ENCODE measurements at regions not wholly inside any gene's neighbourhood (a gene's known extent, or its start where the extent isn't known, plus 50 kb on each side); places are given as distances from the start of the nearest gene placed in this dataset.

DNA sequence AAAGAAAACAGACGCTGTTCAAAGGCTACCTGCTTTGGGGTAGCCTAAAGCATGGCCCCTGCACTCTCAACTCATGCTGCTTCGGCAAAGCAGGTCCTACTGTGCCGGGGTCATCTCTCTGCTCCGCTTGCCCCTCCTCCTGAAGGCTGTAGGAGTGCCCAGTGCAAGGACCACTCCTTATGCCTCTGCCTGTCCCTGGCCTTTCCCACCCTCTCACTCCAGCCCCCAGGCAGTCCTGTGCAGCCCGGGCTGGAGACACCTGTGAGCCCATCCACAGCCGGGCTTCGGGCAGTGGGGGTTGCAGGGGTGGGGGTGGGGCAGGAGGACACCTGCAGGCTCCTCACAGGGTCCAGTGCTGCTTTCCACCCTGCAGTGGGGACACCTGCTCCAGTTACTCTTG is 69.1 kb downstream of the ACKR3 start:
- H3K36me3 ChIP-seq (ENCODE audit: control insufficient read depth in 2 of 3, insufficient read depth in 3 of 3, low read length in 3 of 3), result no peaks in the 10 kb centered on the region
- H3K9me3 ChIP-seq (ENCODE audit: control insufficient read depth in 2 of 3, low read length in 3 of 3), result no peaks in the 10 kb centered on the region
- H3K9me3 Mint-ChIP-seq, result peaks cover 0 to 7% (median under 1%) of the 10 kb centered on the region in 11 donors
- no peaks in the 10 kb centered on the region for H3K4me1 ChIP-seq (ENCODE audit: control insufficient read depth in 2 of 2, insufficient read depth in 2 of 2, low read length in 2 of 2)
- intact Hi-C loops (cut with micrococcal nuclease), result no loop called here
- no peak overlapping the region for H3K27ac ChIP-seq (ENCODE audit: low read depth, low read length)
- H3K4me3 Mint-ChIP-seq, result no peak overlapping the region
- H3K4me1 Mint-ChIP-seq, result no peaks in the 10 kb centered on the region
- no peaks in the 10 kb centered on the region for H3K27me3 ChIP-seq (ENCODE audit: control insufficient read depth in 2 of 2, insufficient read depth in 2 of 2, low read length in 2 of 2)
- no peak overlapping the region for H3K27ac Mint-ChIP-seq
- no peak overlapping the region for H3K4me3 ChIP-seq (ENCODE audit: low read length)
- H3K36me3 Mint-ChIP-seq, result peaks cover 0 to 3% (median 0%) of the 10 kb centered on the region in 5 donors
- peaks cover 4 to 23% (median 11%) of the 10 kb centered on the region in 5 donors for H3K27me3 Mint-ChIP-seq
- POLR2A ChIA-PET, result no interaction called here
- DNase-seq (no peak), ATAC-seq (no peak)
- CTCF ChIA-PET, result no interaction called here

GRCh38 chr2:236639461-236640235 is 70.0 kb downstream of the ACKR3 start:
- ATAC-seq, result no peak
- no peak overlapping the region for H3K27ac Mint-ChIP-seq

GRCh38 chr2:236641051-236641726 is 71.6 kb downstream of the ACKR3 start:
- no peak for DNase-seq
- no peak overlapping the region for H3K27ac Mint-ChIP-seq
- Histone ChIP-seq H3K27ac (ENCODE audit: low read depth, low read length) (no peak overlapping the region), H3K27me3 (ENCODE audit: control insufficient read depth in 2 of 2, insufficient read depth in 2 of 2, low read length in 2 of 2) (no peaks in the 10 kb centered on the region), H3K4me3 (ENCODE audit: low read length) (no peak overlapping the region), H3K9me3 (ENCODE audit: control insufficient read depth in 2 of 3, low read length in 3 of 3) (no peaks in the 10 kb centered on the region), H3K4me1 (ENCODE audit: control insufficient read depth in 2 of 2, insufficient read depth in 2 of 2, low read length in 2 of 2) (no peaks in the 10 kb centered on the region), H3K36me3 (ENCODE audit: control insufficient read depth in 2 of 3, insufficient read depth in 3 of 3, low read length in 3 of 3) (no peaks in the 10 kb centered on the region)
- peaks cover 0 to 6% (median 0%) of the 10 kb centered on the region in 5 donors for H3K36me3 Mint-ChIP-seq
- no peaks in the 10 kb centered on the region for H3K4me1 Mint-ChIP-seq
- ChIA-PET POLR2A (interaction anchor here (0.6 kb wide), 1 partner anchor 367 kb away, joined by 3 read pairs; no protein-coding TSS in a partner anchor), CTCF (no interaction called here)
- ATAC-seq, result no peak
- H3K27me3 Mint-ChIP-seq, result peaks cover 11 to 38% (median 18%) of the 10 kb centered on the region in 5 donors
- no peak overlapping the region for H3K4me3 Mint-ChIP-seq
- intact Hi-C loops (cut with micrococcal nuclease), result no loop called here
- H3K9me3 Mint-ChIP-seq, result peaks cover 0 to 8% (median 4%) of the 10 kb centered on the region in 11 donors

More at GRCh38 chr2:236639461-236640235, 70.0 kb downstream of the ACKR3 start:
- no peaks in the 10 kb centered on the region for H3K4me1 ChIP-seq (ENCODE audit: control insufficient read depth in 2 of 2, insufficient read depth in 2 of 2, low read length in 2 of 2)
- CTCF ChIA-PET, result no interaction called here
- Mint-ChIP-seq H3K4me3 (no peak overlapping the region), H3K27me3 (peaks cover 5 to 28% (median 18%) of the 10 kb centered on the region in 5 donors), H3K4me1 (no peaks in the 10 kb centered on the region), H3K36me3 (peaks cover 0 to 6% (median 0%) of the 10 kb centered on the region in 5 donors), H3K9me3 (peaks cover 0 to 8% (median 4%) of the 10 kb centered on the region in 11 donors)
- no peak for DNase-seq
- H3K27me3 ChIP-seq (ENCODE audit: control insufficient read depth in 2 of 2, insufficient read depth in 2 of 2, low read length in 2 of 2), result no peaks in the 10 kb centered on the region
- H3K9me3 ChIP-seq (ENCODE audit: control insufficient read depth in 2 of 3, low read length in 3 of 3), result no peaks in the 10 kb centered on the region
- no peak overlapping the region for H3K27ac ChIP-seq (ENCODE audit: low read depth, low read length)
- intact Hi-C loops (cut with micrococcal nuclease), result no loop called here
- POLR2A ChIA-PET, result no interaction called here
- H3K36me3 ChIP-seq (ENCODE audit: control insufficient read depth in 2 of 3, insufficient read depth in 3 of 3, low read length in 3 of 3), result no peaks in the 10 kb centered on the region
- H3K4me3 ChIP-seq (ENCODE audit: low read length), result no peak overlapping the region

GRCh38 chr2:236642125-236642524 is 72.5 kb downstream of the ACKR3 start:
- Mint-ChIP-seq H3K27me3 (peaks cover 11 to 43% (median 18%) of the 10 kb centered on the region in 5 donors), H3K36me3 (peaks cover 0 to 6% (median 0%) of the 10 kb centered on the region in 5 donors), H3K4me3 (no peak overlapping the region), H3K27ac (no peak overlapping the region), H3K4me1 (no peaks in the 10 kb centered on the region), H3K9me3 (peaks cover 0 to 8% (median 4%) of the 10 kb centered on the region in 11 donors)
- ATAC-seq, result no peak
- Histone ChIP-seq H3K4me1 (ENCODE audit: control insufficient read depth in 2 of 2, insufficient read depth in 2 of 2, low read length in 2 of 2) (no peaks in the 10 kb centered on the region), H3K36me3 (ENCODE audit: control insufficient read depth in 2 of 3, insufficient read depth in 3 of 3, low read length in 3 of 3) (no peaks in the 10 kb centered on the region), H3K9me3 (ENCODE audit: control insufficient read depth in 2 of 3, low read length in 3 of 3) (no peaks in the 10 kb centered on the region), H3K4me3 (ENCODE audit: low read length) (no peak overlapping the region), H3K27me3 (ENCODE audit: control insufficient read depth in 2 of 2, insufficient read depth in 2 of 2, low read length in 2 of 2) (no peaks in the 10 kb centered on the region), H3K27ac (ENCODE audit: low read depth, low read length) (no peak overlapping the region)
- intact Hi-C loops (cut with micrococcal nuclease), result no loop called here
- ChIA-PET CTCF (no interaction called here), POLR2A (no interaction called here)
- DNase-seq, result no peak

- Mint-ChIP-seq H3K4me3 (no peak overlapping the region), H3K36me3 (peaks cover 0 to 6% (median 0%) of the 10 kb centered on the region in 5 donors), H3K9me3 (peaks cover 0 to 8% (median 4%) of the 10 kb centered on the region in 11 donors), H3K4me1 (no peaks in the 10 kb centered on the region), H3K27ac (no peak overlapping the region), H3K27me3 (peaks cover 11 to 43% (median 18%) of the 10 kb centered on the region in 5 donors)
- H3K27me3 ChIP-seq (ENCODE audit: control insufficient read depth in 2 of 2, insufficient read depth in 2 of 2, low read length in 2 of 2), result no peaks in the 10 kb centered on the region
- no peaks in the 10 kb centered on the region for H3K36me3 ChIP-seq (ENCODE audit: control insufficient read depth in 2 of 3, insufficient read depth in 3 of 3, low read length in 3 of 3)
- DNase-seq, result no peak
- POLR2A ChIA-PET, result no interaction called here
- CTCF ChIA-PET, result no interaction called here
- no peaks in the 10 kb centered on the region for H3K4me1 ChIP-seq (ENCODE audit: control insufficient read depth in 2 of 2, insufficient read depth in 2 of 2, low read length in 2 of 2)
- H3K4me3 ChIP-seq (ENCODE audit: low read length), result no peak overlapping the region
- no peak for ATAC-seq
- intact Hi-C loops (cut with micrococcal nuclease), result no loop called here
- H3K9me3 ChIP-seq (ENCODE audit: control insufficient read depth in 2 of 3, low read length in 3 of 3), result no peaks in the 10 kb centered on the region
- no peak overlapping the region for H3K27ac ChIP-seq (ENCODE audit: low read depth, low read length)
Observed at GRCh38 chr2:236642584-236643291, 73.1 kb downstream of the ACKR3 start.

DNA sequence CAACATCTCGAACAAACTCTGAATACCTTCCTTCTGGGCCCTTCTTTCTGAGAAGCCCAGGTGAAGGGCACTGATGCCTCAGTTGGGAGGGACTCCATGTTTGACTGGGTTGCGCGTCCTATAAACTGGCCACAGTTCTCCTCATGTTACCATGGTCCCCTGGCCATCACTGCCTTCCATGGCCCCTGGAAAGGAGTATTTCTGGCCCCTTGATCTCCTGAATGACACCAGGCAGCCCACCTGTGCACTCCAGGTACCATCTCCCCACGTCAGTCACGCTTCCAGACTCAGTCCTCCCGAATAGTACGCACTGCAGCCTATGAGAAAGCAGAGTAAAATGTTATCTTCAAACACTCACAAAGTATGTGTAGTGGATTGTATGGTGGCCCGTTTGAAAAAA is 73.9 kb downstream of the ACKR3 start:
- no peaks in the 10 kb centered on the region for H3K4me1 ChIP-seq (ENCODE audit: control insufficient read depth in 2 of 2, insufficient read depth in 2 of 2, low read length in 2 of 2)
- no peak for ATAC-seq
- CTCF ChIA-PET, result no interaction called here

More for the DNA sequence above, 73.9 kb downstream of the ACKR3 start:
- peaks cover 0 to 6% (median 3%) of the 10 kb centered on the region in 5 donors for H3K36me3 Mint-ChIP-seq
- no peak overlapping the region for H3K27ac ChIP-seq (ENCODE audit: low read depth, low read length)
- peaks cover 11 to 43% (median 18%) of the 10 kb centered on the region in 5 donors for H3K27me3 Mint-ChIP-seq
- H3K9me3 Mint-ChIP-seq, result peaks cover 0 to 11% (median 4%) of the 10 kb centered on the region in 11 donors
- no peak overlapping the region for H3K27ac Mint-ChIP-seq
- DNase-seq, result no peak
- H3K4me3 Mint-ChIP-seq, result no peak overlapping the region
- H3K27me3 ChIP-seq (ENCODE audit: control insufficient read depth in 2 of 2, insufficient read depth in 2 of 2, low read length in 2 of 2), result no peaks in the 10 kb centered on the region
- H3K4me1 Mint-ChIP-seq, result no peaks in the 10 kb centered on the region
- H3K36me3 ChIP-seq (ENCODE audit: control insufficient read depth in 2 of 3, insufficient read depth in 3 of 3, low read length in 3 of 3), result no peaks in the 10 kb centered on the region
- H3K4me3 ChIP-seq (ENCODE audit: low read length), result no peak overlapping the region
- no peaks in the 10 kb centered on the region for H3K9me3 ChIP-seq (ENCODE audit: control insufficient read depth in 2 of 3, low read length in 3 of 3)
- intact Hi-C loops (cut with micrococcal nuclease), result no loop called here
- POLR2A ChIA-PET, result no interaction called here
